HAP-1 (cell line): ENCODE measurements at regions not wholly inside any gene's neighbourhood (a gene's known extent, or its start where the extent isn't known, plus 50 kb on each side); places are given as distances from the start of the nearest gene placed in this dataset.
"Not testable (repeated sequence)": the region's sequence is repeated elsewhere in the genome, so short reads cannot be mapped to it uniquely, and the experiment has no call there.

Experiments
- DNase-seq, 2 experiments: peaks; one replicate each; pipeline ENCODE4 v3.0.0-alpha.2; 2016 to 2020; ENCODE audit warnings: low spot score in 2 of 2
- H3K27me3 ChIP-seq: fragments of 250-450 bp; sonication (Bioruptor Pico); 2 replicates; pipeline ENCODE4 v1.5.1; 2020; ENCODE audit warnings: low read depth, mild to moderate bottlenecking, moderate library complexity
- H3K36me3 ChIP-seq: fragments of 250-450 bp; sonication (Bioruptor Pico); replicated peaks from 2 replicates; pipeline ENCODE4 v1.5.1; 2020; ENCODE audit warnings: mild to moderate bottlenecking
- H3K4me1 ChIP-seq: fragments of 250-450 bp; sonication (Bioruptor Pico); 2 replicates; pipeline ENCODE4 v1.5.1; 2020; ENCODE audit warnings: mild to moderate bottlenecking
- H3K4me3 ChIP-seq: fragments of 250-450 bp; sonication (Bioruptor Pico); 2 replicates; pipeline ENCODE4 v1.5.1; 2020; ENCODE audit warnings: mild to moderate bottlenecking, moderate library complexity
- H3K9me3 ChIP-seq: fragments of 250-450 bp; sonication (Bioruptor Pico); 2 replicates; pipeline ENCODE4 v1.5.1; 2020; ENCODE audit warnings: mild to moderate bottlenecking, moderate library complexity
- in situ Hi-C: fragments of 300-500 bp; cut with MboI; formaldehyde crosslinking; loops from 3 replicates; pipeline ENCODE4 v1.14.3; 2020; ENCODE audit warnings: low sequenced_read_pairs, inconsistent platforms, mixed read lengths

- H3K9me3 ChIP-seq, result 0 out of 2 replicates have a peak, but pooled peaks cover 2% of the 10 kb centered on the region
- in situ Hi-C loops, result no loop called here
- H3K27me3 ChIP-seq, result no peaks in the 10 kb centered on the region
- DNase-seq, result no peak
- H3K4me3 ChIP-seq, result no peak overlapping the region
- H3K4me1 ChIP-seq, result no peaks in the 10 kb centered on the region
- H3K36me3 ChIP-seq, result no peaks in the 10 kb centered on the region
Measured at GRCh38 chr3:109696932-109697331, 359.6 kb upstream of the DPPA4 start.

- in situ Hi-C loops, result no loop called here
- H3K4me3 ChIP-seq, result no peak overlapping the region
- DNase-seq, result no peak
- H3K4me1 ChIP-seq, result peaks cover 11% of the 10 kb centered on the region; the same call in 1 of the 2 replicates
- H3K9me3 ChIP-seq, result no peaks in the 10 kb centered on the region
- H3K36me3 ChIP-seq, result no peaks in the 10 kb centered on the region
- no peaks in the 10 kb centered on the region for H3K27me3 ChIP-seq
Measured at GRCh38 chr3:109702252-109702651, 364.9 kb upstream of the DPPA4 start.

GRCh38 chr3:109702976-109703375, 365.6 kb upstream of the DPPA4 start:
- in situ Hi-C loops, result no loop called here
- H3K9me3 ChIP-seq, result no peaks in the 10 kb centered on the region
- no peak overlapping the region for H3K4me3 ChIP-seq
- no peaks in the 10 kb centered on the region for H3K27me3 ChIP-seq
- peaks cover 11% of the 10 kb centered on the region; the same call in 1 of the 2 replicates for H3K4me1 ChIP-seq
- DNase-seq, result peak in 1 of 2 experiments; percentile 57
- H3K36me3 ChIP-seq, result no peaks in the 10 kb centered on the region

- DNase-seq, in situ Hi-C loops, H3K27me3 ChIP-seq, H3K4me3 ChIP-seq, H3K9me3 ChIP-seq, H3K36me3 ChIP-seq: not testable (repeated sequence)
- peaks cover 11% of the 10 kb centered on the region; the same call in 1 of the 2 replicates for H3K4me1 ChIP-seq
Measured at GRCh38 chr3:109705133-109705532, 367.8 kb upstream of the DPPA4 start.

- DNase-seq, result no peak
- Histone ChIP-seq H3K27me3 (no peaks in the 10 kb centered on the region), H3K4me3 (no peak overlapping the region), H3K36me3 (no peaks in the 10 kb centered on the region), H3K9me3 (no peaks in the 10 kb centered on the region), H3K4me1 (peaks cover 11% of the 10 kb centered on the region)
- in situ Hi-C loops, result no loop called here
Measured at GRCh38 chr3:109707617-109708016, 370.3 kb upstream of the DPPA4 start.

- in situ Hi-C loops, result no loop called here
- no peak for DNase-seq
- H3K4me1 ChIP-seq, result peaks cover 5% of the 10 kb centered on the region
- H3K36me3 ChIP-seq, result no peaks in the 10 kb centered on the region
- no peaks in the 10 kb centered on the region for H3K9me3 ChIP-seq
- no peaks in the 10 kb centered on the region for H3K27me3 ChIP-seq
- no peak overlapping the region for H3K4me3 ChIP-seq
Measured at GRCh38 chr3:109713288-109713687, 375.9 kb upstream of the DPPA4 start.

- peaks cover 5% of the 10 kb centered on the region for H3K4me1 ChIP-seq
- no peaks in the 10 kb centered on the region for H3K9me3 ChIP-seq
- no peaks in the 10 kb centered on the region for H3K27me3 ChIP-seq
- in situ Hi-C loops, result no loop called here
- no peak overlapping the region for H3K4me3 ChIP-seq
- DNase-seq, result no peak
- H3K36me3 ChIP-seq, result no peaks in the 10 kb centered on the region
Measured at GRCh38 chr3:109715707-109716106, 378.4 kb upstream of the DPPA4 start.

GRCh38 chr3:109718850-109719249, 381.5 kb upstream of the DPPA4 start:
- in situ Hi-C loops, result no loop called here
- H3K4me1 ChIP-seq, result peaks cover 8% of the 10 kb centered on the region
- H3K4me3 ChIP-seq, result no peak overlapping the region
- H3K36me3 ChIP-seq, result no peaks in the 10 kb centered on the region
- no peak for DNase-seq
- H3K9me3 ChIP-seq, result no peaks in the 10 kb centered on the region
- H3K27me3 ChIP-seq, result no peaks in the 10 kb centered on the region

- in situ Hi-C loops, result no loop called here
Measured at GRCh38 chr3:109728861-109729494, 391.6 kb upstream of the DPPA4 start.

GRCh38 chr3:109731639-109732473, 394.5 kb upstream of the DPPA4 start:
- in situ Hi-C loops, result no loop called here
- no peaks in the 10 kb centered on the region for H3K27me3 ChIP-seq
- peak; percentile 61 to 77 for DNase-seq
- H3K4me3 ChIP-seq, result no peak overlapping the region
- 0 out of 2 replicates have a peak, but pooled peaks cover 5% of the 10 kb centered on the region for H3K4me1 ChIP-seq
- H3K9me3 ChIP-seq, result peaks cover 2% of the 10 kb centered on the region; the same call in 1 of the 2 replicates
- H3K36me3 ChIP-seq, result no peaks in the 10 kb centered on the region

More at GRCh38 chr3:109728861-109729494, 391.6 kb upstream of the DPPA4 start:
- DNase-seq, result no peak
- Histone ChIP-seq H3K4me1 (0 out of 2 replicates have a peak, but pooled peaks cover 1% of the 10 kb centered on the region), H3K36me3 (no peaks in the 10 kb centered on the region), H3K27me3 (no peaks in the 10 kb centered on the region), H3K4me3 (no peak overlapping the region), H3K9me3 (no peaks in the 10 kb centered on the region)

- in situ Hi-C loops, result no loop called here
- Histone ChIP-seq H3K4me1 (no peaks in the 10 kb centered on the region; the same call in none of the 2 replicates), H3K4me3 (no peak overlapping the region), H3K9me3 (no peaks in the 10 kb centered on the region; the same call in 1 of the 2 replicates), H3K27me3 (no peaks in the 10 kb centered on the region), H3K36me3 (no peaks in the 10 kb centered on the region)
- no peak for DNase-seq
Measured at GRCh38 chr3:109743981-109744380, 406.6 kb upstream of the DPPA4 start.

- DNase-seq, result no peak
- H3K4me3 ChIP-seq, result no peak overlapping the region
- in situ Hi-C loops, result no loop called here
- H3K36me3 ChIP-seq, result no peaks in the 10 kb centered on the region
- H3K9me3 ChIP-seq, result no peaks in the 10 kb centered on the region
- no peaks in the 10 kb centered on the region; the same call in 1 of the 2 replicates for H3K27me3 ChIP-seq
- H3K4me1 ChIP-seq, result no peaks in the 10 kb centered on the region
Measured at GRCh38 chr3:109772520-109772919, 435.2 kb upstream of the DPPA4 start.

- Histone ChIP-seq H3K4me1 (no peaks in the 10 kb centered on the region), H3K27me3 (no peaks in the 10 kb centered on the region), H3K36me3 (no peaks in the 10 kb centered on the region), H3K9me3 (no peaks in the 10 kb centered on the region), H3K4me3 (no peak overlapping the region)
- no peak for DNase-seq
- in situ Hi-C loops, result no loop called here
Measured at GRCh38 chr3:109774108-109774507, 436.8 kb upstream of the DPPA4 start.

GRCh38 chr3:109784285-109784684, 446.9 kb upstream of the DPPA4 start:
- Histone ChIP-seq H3K9me3 (no peaks in the 10 kb centered on the region), H3K4me1 (no peaks in the 10 kb centered on the region), H3K27me3 (no peaks in the 10 kb centered on the region), H3K4me3 (no peak overlapping the region), H3K36me3 (no peaks in the 10 kb centered on the region)
- in situ Hi-C loops, result no loop called here
- no peak for DNase-seq
